ENCODE measurements at regions not wholly inside any gene's neighbourhood (a gene's known extent, or its start where the extent isn't known, plus 50 kb on each side); places are given as distances from the start of the nearest gene placed in this dataset.

- no peak overlapping the region for H3K9ac ChIP-seq (ENCODE audit: low read depth, low read length)
Measured at GRCh38 chr2:238985931-238986446, 138.1 kb downstream of the TWIST2 start.

GRCh38 chr2:238986491-238987351 lies 138.8 kb downstream of the TWIST2 start:
- Histone ChIP-seq H3K36me3 (ENCODE audit: control insufficient read depth, insufficient read depth, low read length) (no peaks in the 10 kb centered on the region), H3K4me3 (ENCODE audit: low read depth, low read length) (no peak overlapping the region), H3K27ac (ENCODE audit: low read depth, low read length) (no peak overlapping the region), H3K9me3 (ENCODE audit: control insufficient read depth, insufficient read depth, low read length) (no peaks in the 10 kb centered on the region), H3K4me1 (ENCODE audit: control insufficient read depth, insufficient read depth, low read length) (no peaks in the 10 kb centered on the region), H3K9ac (ENCODE audit: low read depth, low read length) (no peak overlapping the region), H3K27me3 (ENCODE audit: control insufficient read depth, insufficient read depth, low read length) (no peaks in the 10 kb centered on the region)

More at GRCh38 chr2:238985931-238986446, 138.1 kb downstream of the TWIST2 start:
- H3K4me3 ChIP-seq (ENCODE audit: low read depth, low read length) = no peak overlapping the region
- H3K27ac ChIP-seq (ENCODE audit: low read depth, low read length) = no peak overlapping the region
- H3K27me3 ChIP-seq (ENCODE audit: control insufficient read depth, insufficient read depth, low read length) = no peaks in the 10 kb centered on the region
- no peaks in the 10 kb centered on the region for H3K4me1 ChIP-seq (ENCODE audit: control insufficient read depth, insufficient read depth, low read length)
- H3K36me3 ChIP-seq (ENCODE audit: control insufficient read depth, insufficient read depth, low read length) = no peaks in the 10 kb centered on the region
- H3K9me3 ChIP-seq (ENCODE audit: control insufficient read depth, insufficient read depth, low read length) = no peaks in the 10 kb centered on the region

- no peaks in the 10 kb centered on the region for H3K27me3 ChIP-seq (ENCODE audit: control insufficient read depth, insufficient read depth, low read length)
Measured at GRCh38 chr2:238987352-238987981, 139.6 kb downstream of the TWIST2 start.

GRCh38 chr2:238988105-238988504 lies 140.2 kb downstream of the TWIST2 start:
- no peaks in the 10 kb centered on the region for H3K27me3 ChIP-seq (ENCODE audit: control insufficient read depth, insufficient read depth, low read length)
- no peaks in the 10 kb centered on the region for H3K4me1 ChIP-seq (ENCODE audit: control insufficient read depth, insufficient read depth, low read length)
- no peak overlapping the region for H3K9ac ChIP-seq (ENCODE audit: low read depth, low read length)

More at GRCh38 chr2:238987352-238987981, 139.6 kb downstream of the TWIST2 start:
- Histone ChIP-seq H3K36me3 (ENCODE audit: control insufficient read depth, insufficient read depth, low read length) (no peaks in the 10 kb centered on the region), H3K4me1 (ENCODE audit: control insufficient read depth, insufficient read depth, low read length) (no peaks in the 10 kb centered on the region), H3K9me3 (ENCODE audit: control insufficient read depth, insufficient read depth, low read length) (no peaks in the 10 kb centered on the region), H3K9ac (ENCODE audit: low read depth, low read length) (no peak overlapping the region), H3K4me3 (ENCODE audit: low read depth, low read length) (no peak overlapping the region), H3K27ac (ENCODE audit: low read depth, low read length) (no peak overlapping the region)

GRCh38 chr2:238988752-238989151 lies 140.9 kb downstream of the TWIST2 start:
- Histone ChIP-seq H3K9me3 (ENCODE audit: control insufficient read depth, insufficient read depth, low read length) (0 out of 2 replicates have a peak, but pooled peaks cover 3% of the 10 kb centered on the region), H3K4me1 (ENCODE audit: control insufficient read depth, insufficient read depth, low read length) (no peaks in the 10 kb centered on the region), H3K4me3 (ENCODE audit: low read depth, low read length) (no peak overlapping the region), H3K9ac (ENCODE audit: low read depth, low read length) (no peak overlapping the region), H3K27ac (ENCODE audit: low read depth, low read length) (no peak overlapping the region), H3K36me3 (ENCODE audit: control insufficient read depth, insufficient read depth, low read length) (no peaks in the 10 kb centered on the region), H3K27me3 (ENCODE audit: control insufficient read depth, insufficient read depth, low read length) (no peaks in the 10 kb centered on the region)

More at GRCh38 chr2:238988105-238988504, 140.2 kb downstream of the TWIST2 start:
- Histone ChIP-seq H3K27ac (ENCODE audit: low read depth, low read length) (no peak overlapping the region), H3K9me3 (ENCODE audit: control insufficient read depth, insufficient read depth, low read length) (no peaks in the 10 kb centered on the region), H3K36me3 (ENCODE audit: control insufficient read depth, insufficient read depth, low read length) (no peaks in the 10 kb centered on the region), H3K4me3 (ENCODE audit: low read depth, low read length) (no peak overlapping the region)

GRCh38 chr2:238989484-238989883 lies 141.6 kb downstream of the TWIST2 start:
- Histone ChIP-seq H3K4me3 (ENCODE audit: low read depth, low read length) (no peak overlapping the region), H3K9ac (ENCODE audit: low read depth, low read length) (no peak overlapping the region), H3K27me3 (ENCODE audit: control insufficient read depth, insufficient read depth, low read length) (no peaks in the 10 kb centered on the region), H3K4me1 (ENCODE audit: control insufficient read depth, insufficient read depth, low read length) (no peaks in the 10 kb centered on the region), H3K36me3 (ENCODE audit: control insufficient read depth, insufficient read depth, low read length) (no peaks in the 10 kb centered on the region), H3K27ac (ENCODE audit: low read depth, low read length) (no peak overlapping the region), H3K9me3 (ENCODE audit: control insufficient read depth, insufficient read depth, low read length) (0 out of 2 replicates have a peak, but pooled peaks cover 5% of the 10 kb centered on the region)

- H3K4me1 ChIP-seq (ENCODE audit: control insufficient read depth, insufficient read depth, low read length) = no peaks in the 10 kb centered on the region
- no peak overlapping the region for H3K27ac ChIP-seq (ENCODE audit: low read depth, low read length)
- no peak overlapping the region for H3K9ac ChIP-seq (ENCODE audit: low read depth, low read length)
- no peaks in the 10 kb centered on the region for H3K27me3 ChIP-seq (ENCODE audit: control insufficient read depth, insufficient read depth, low read length)
- no peak overlapping the region for H3K4me3 ChIP-seq (ENCODE audit: low read depth, low read length)
- peaks cover 15% of the 10 kb centered on the region for H3K9me3 ChIP-seq (ENCODE audit: control insufficient read depth, insufficient read depth, low read length)
- no peaks in the 10 kb centered on the region for H3K36me3 ChIP-seq (ENCODE audit: control insufficient read depth, insufficient read depth, low read length)
Measured at GRCh38 chr2:238994432-238994831, 146.5 kb downstream of the TWIST2 start.

- H3K27me3 ChIP-seq (ENCODE audit: control insufficient read depth, insufficient read depth, low read length) = no peaks in the 10 kb centered on the region
- no peaks in the 10 kb centered on the region for H3K36me3 ChIP-seq (ENCODE audit: control insufficient read depth, insufficient read depth, low read length)
- no peak overlapping the region for H3K4me3 ChIP-seq (ENCODE audit: low read depth, low read length)
- no peak overlapping the region for H3K9ac ChIP-seq (ENCODE audit: low read depth, low read length)
- H3K9me3 ChIP-seq (ENCODE audit: control insufficient read depth, insufficient read depth, low read length) = peaks cover 15% of the 10 kb centered on the region
- no peaks in the 10 kb centered on the region for H3K4me1 ChIP-seq (ENCODE audit: control insufficient read depth, insufficient read depth, low read length)
- H3K27ac ChIP-seq (ENCODE audit: low read depth, low read length) = no peak overlapping the region
Measured at GRCh38 chr2:238994876-238995275, 147.0 kb downstream of the TWIST2 start.

GRCh38 chr2:238995634-238996033 lies 147.7 kb downstream of the TWIST2 start:
- H3K36me3 ChIP-seq (ENCODE audit: control insufficient read depth, insufficient read depth, low read length) = no peaks in the 10 kb centered on the region
- no peak overlapping the region for H3K27ac ChIP-seq (ENCODE audit: low read depth, low read length)
- H3K9ac ChIP-seq (ENCODE audit: low read depth, low read length) = no peak overlapping the region
- H3K9me3 ChIP-seq (ENCODE audit: control insufficient read depth, insufficient read depth, low read length) = peaks cover 15% of the 10 kb centered on the region
- H3K4me1 ChIP-seq (ENCODE audit: control insufficient read depth, insufficient read depth, low read length) = no peaks in the 10 kb centered on the region
- H3K27me3 ChIP-seq (ENCODE audit: control insufficient read depth, insufficient read depth, low read length) = no peaks in the 10 kb centered on the region
- H3K4me3 ChIP-seq (ENCODE audit: low read depth, low read length) = no peak overlapping the region

GRCh38 chr2:238996331-238997136 lies 148.6 kb downstream of the TWIST2 start:
- Histone ChIP-seq H3K4me3 (ENCODE audit: low read depth, low read length) (no peak overlapping the region), H3K36me3 (ENCODE audit: control insufficient read depth, insufficient read depth, low read length) (no peaks in the 10 kb centered on the region), H3K27me3 (ENCODE audit: control insufficient read depth, insufficient read depth, low read length) (no peaks in the 10 kb centered on the region), H3K9ac (ENCODE audit: low read depth, low read length) (no peak overlapping the region), H3K4me1 (ENCODE audit: control insufficient read depth, insufficient read depth, low read length) (no peaks in the 10 kb centered on the region), H3K27ac (ENCODE audit: low read depth, low read length) (no peak overlapping the region), H3K9me3 (ENCODE audit: control insufficient read depth, insufficient read depth, low read length) (peaks cover 15% of the 10 kb centered on the region)

All from HUES48 (cell line).